HG03064 (cell line): ENCODE measurements at regions not wholly inside any gene's neighbourhood (a gene's known extent, or its start where the extent isn't known, plus 50 kb on each side); places are given as distances from the start of the nearest gene placed in this dataset.

Experiments
- ATAC-seq: cut with Tn5 transposase; IDR thresholded peaks from one replicate; pipeline ENCODE4 v1.9.1; 2021; ENCODE audit warnings: low read depth; ENCODE audit not compliant: unreplicated experiment

- no peak for ATAC-seq
These were observed 665.6 kb downstream of the FGF9 start for GRCh38 chr13:22336460-22336859.

DNA sequence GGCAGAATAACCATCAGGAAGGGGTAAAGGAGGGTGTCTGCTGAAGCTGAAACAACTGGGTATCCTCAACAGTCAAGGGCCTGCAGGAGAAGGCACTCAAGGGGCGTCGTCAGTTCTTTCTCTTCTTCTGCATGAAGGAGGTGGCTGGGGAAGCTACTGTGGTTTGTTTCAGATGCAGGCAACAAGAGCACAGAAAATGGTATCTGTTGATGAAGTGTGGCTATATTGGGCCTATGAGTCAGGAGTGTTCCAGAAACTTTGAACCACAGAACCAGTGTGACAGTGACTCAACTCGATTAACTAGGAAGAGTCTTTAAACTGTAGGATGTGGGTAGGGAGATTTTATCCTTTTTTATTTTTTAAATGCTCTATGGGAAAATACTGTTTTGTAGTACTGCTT is 686.3 kb downstream of the FGF9 start:
- ATAC-seq: no peak

DNA sequence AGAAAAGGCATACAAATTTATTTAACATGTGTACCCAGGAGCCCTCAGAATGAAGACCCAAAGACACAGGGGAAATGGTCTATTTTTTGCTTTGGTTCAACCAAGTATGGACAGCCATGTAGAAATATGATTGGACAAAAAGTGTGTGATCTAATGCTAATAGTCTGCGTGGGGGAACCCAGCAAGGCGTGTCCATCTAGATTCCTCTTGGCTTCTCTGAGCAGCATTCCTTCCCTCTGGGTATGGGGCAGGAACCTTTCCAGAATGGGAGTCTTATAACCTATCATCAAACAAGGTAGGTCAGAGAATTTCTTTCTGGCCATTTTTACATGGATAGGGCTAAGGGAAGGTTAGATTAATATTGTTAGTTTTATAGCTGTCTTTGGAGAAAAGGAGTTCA is 698.2 kb downstream of the FGF9 start:
- no peak for ATAC-seq

DNA sequence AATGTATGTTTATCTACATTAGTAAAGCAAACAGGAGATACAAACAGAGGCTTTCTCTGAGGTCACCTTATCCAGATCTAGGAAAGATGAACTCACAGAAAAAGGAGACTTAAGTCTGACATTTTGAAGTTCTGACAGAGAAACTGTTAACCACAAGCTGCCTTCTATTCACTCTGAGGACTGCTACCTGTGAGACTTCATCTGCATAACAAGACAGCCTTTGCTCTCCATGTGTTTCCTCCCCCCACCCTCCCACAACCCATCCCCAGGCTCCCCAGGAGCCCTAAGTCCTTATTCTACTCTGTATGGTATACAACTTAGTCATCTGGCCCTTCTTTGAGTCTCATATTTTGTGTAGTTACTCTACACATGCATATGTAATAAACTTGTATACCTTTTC is 699.0 kb downstream of the FGF9 start:
- no peak for ATAC-seq

- no peak for ATAC-seq
These were observed 701.4 kb downstream of the FGF9 start for GRCh38 chr13:22372261-22372660.

- no peak for ATAC-seq
These were observed 704.3 kb downstream of the FGF9 start for GRCh38 chr13:22375151-22375550.

DNA sequence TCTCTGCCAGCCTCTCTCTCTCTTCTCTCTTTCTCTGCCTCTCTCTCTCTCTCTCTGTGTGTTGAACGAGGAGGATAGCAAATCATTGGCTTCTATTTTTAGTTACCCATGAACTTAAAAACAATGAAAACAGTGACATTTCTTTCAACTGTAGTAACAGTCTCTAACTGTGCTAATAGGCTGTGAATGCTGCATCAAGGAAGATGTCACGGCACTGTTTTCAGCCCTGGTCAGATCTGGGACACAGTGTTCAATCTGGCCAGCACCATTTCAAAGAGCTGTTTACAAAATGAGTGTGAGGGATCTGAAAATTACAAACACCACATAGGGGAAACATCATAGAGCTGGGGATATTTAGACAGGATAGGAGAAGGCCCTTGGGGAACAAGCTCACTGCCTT is 717.0 kb downstream of the FGF9 start:
- no peak for ATAC-seq

- no peak for ATAC-seq
These were observed 729.0 kb downstream of the FGF9 start for GRCh38 chr13:22399801-22400420.

GRCh38 chr13:22402682-22403081 is 731.8 kb downstream of the FGF9 start:
- ATAC-seq: no peak

DNA sequence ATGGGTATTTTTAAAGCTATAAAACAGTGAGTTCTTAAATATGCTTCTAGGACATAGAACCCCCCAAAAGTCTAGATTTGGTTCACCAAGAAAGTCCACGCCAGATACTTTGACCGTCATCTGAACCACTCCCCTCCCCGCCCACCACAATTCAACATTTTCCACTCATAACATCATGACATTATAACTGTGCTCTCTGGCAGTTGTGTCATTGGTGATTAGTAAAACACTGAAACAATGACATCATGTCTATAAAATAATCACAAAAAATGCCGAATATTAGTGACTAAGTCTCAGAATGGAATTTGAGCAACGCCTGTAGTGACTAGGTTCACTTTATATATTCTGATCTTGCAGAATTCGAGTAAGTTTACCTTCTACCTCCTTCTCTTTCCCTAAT is 732.3 kb downstream of the FGF9 start:
- ATAC-seq: no peak

DNA sequence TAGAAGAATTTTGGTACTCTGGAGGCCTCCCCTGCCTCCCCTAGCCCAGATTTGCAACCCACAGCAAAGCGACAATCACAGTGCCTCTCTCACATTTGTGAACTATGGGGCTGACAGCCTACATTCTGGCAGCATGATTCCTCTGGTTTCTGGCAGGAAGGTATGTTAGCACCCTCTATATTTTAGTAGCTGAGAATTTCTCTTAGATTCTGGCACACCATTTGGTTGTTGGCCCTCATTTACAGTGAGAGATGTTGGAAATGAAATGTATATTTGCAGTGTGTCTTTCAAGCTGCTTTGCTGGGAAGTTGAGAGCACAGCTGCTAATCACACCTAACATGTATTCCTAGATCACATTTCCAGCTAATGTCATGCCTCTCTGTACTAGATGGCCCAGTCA is 735.0 kb downstream of the FGF9 start:
- no peak for ATAC-seq

DNA sequence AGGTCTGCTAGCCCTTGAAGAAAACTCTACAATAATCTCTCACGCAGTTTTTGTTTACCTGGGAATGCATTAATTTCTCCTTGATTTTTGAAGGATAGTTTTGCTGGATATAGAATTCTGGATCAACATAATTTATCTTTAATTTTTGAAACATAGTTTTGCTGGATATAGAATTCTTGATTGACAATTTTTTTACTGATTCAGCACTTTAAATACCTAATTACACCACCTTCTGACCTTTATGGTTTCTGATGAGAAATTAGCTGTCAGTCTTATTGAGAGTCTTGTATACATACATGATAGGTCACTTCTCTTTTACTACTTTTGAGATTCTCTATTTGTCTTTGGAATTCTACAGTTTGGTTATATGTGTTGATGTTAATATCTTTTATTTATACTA is 741.6 kb downstream of the FGF9 start:
- no peak for ATAC-seq

GRCh38 chr13:22422023-22422422 is 751.1 kb downstream of the FGF9 start:
- no peak for ATAC-seq

GRCh38 chr13:22422712-22423111 is 751.8 kb downstream of the FGF9 start:
- no peak for ATAC-seq

DNA sequence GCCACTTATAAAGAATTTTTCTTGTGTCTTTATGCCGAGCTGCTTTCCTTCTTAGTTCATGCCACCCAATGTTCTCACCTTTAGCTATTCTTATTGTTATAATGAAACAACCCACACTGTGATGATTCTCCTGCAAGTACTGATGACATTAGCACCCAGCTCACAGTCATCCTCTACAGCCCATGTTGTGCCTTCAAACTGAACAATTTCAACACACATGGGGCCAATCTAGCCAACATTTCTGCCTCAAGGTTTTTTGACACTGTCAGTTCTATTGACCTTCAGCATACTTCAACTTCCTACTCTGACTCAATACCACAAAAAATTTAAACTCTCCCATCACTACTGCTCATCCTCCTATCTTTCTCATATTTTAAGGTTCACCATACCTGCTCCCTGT is 752.4 kb downstream of the FGF9 start:
- ATAC-seq: no peak

DNA sequence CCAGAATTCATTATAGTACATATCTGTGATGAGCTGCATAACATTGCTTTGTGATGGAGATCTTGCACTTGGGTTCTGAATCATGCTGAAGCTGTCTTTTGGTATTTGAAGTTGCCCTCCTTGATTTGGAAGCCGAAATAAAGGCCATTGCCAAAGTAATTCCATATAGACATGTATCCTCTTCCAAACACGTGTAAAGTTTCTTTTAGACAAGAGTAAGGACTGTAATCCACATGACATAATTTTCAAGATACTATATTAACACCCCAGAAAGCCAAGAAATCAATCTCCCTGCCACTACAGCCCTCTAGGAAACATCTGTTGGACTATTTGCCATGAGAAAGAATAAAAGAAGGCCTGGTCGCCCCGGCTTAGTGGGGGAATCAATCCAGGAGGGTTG is 754.2 kb downstream of the FGF9 start:
- ATAC-seq: no peak

DNA sequence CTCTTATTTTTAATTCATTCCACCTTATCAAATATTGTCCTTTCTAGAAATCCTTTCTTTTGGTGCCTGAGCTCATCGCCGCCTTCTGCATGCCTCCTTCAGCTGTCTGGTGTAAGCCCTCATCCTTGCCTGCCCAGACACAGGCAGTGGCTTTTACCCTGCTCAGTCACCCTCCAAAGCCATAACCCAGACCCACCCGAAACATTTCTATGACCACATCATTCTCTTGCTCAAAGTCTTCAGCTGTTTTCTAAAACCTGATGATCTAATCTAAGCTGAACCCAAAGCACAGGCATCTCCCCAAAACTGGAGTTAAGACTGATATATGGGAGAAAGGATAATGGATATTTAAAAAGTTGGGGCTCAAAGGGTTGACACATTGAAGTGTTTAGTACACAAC is 753.7 kb upstream of the SGCG start:
- ATAC-seq: no peak

- no peak for ATAC-seq
These were observed 753.0 kb upstream of the SGCG start for GRCh38 chr13:22427783-22428182.

DNA sequence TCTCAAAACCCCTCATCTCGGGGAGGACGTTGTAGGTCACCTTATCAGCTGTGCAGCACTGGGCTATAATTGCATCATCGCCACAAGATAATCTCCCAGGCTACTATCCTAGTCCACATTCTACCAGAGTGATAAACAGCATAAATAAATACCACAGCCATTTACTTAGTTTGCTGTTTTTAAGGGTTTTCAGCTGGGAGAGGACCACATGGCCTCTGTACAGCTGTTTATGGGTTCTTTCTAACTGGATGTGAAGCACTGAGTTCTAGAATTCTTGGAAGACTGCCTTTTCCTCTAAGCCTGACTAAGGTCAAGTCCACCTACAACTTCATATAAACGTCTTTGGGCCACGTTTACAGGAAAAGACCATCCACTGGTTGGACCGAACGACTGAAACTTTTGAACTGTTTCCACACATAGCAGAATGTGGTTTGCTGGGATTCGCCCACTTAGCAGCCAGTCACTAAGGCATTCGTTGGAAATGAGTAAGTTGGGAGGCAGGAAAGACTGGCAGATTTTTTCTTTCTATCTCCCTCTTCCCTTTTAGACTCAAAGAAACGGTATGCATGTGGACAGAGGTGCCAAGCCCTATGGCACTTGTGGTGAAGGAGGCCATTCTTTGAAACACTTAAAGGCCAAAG is 752.5 kb upstream of the SGCG start:
- ATAC-seq: no peak

DNA sequence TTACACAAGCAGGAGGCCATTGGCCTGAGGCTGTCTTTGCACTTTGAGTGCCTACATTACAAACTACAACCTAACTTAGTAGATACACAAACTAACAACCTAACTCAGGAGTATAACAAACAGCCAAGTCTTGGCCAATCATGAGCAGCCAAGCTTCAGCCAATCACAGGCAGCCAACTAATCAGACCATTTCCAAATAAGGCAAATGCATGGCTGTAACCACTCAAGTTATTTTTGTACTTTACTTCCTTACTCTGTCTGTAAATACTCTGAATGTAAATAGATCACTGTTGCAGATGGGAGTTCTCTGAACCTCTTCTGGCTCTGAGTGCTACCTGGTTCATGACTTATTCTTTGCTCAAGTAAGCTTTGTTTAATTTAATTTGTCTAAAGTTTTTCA is 748.1 kb upstream of the SGCG start:
- no peak for ATAC-seq

GRCh38 chr13:22447132-22447886 is 733.5 kb upstream of the SGCG start:
- no peak for ATAC-seq

GRCh38 chr13:22449251-22449650 is 731.5 kb upstream of the SGCG start:
- no peak for ATAC-seq
